BJ (cell line): ENCODE measurements at regions not wholly inside any gene's neighbourhood (a gene's known extent, or its start where the extent isn't known, plus 50 kb on each side); places are given as distances from the start of the nearest gene placed in this dataset.

Experiments used
- CTCF ChIA-PET: fragments of 350-600 bp; formaldehyde crosslinking; extraction: SDS; loops from one replicate; lab custom pipeline; 2021; ENCODE audit warnings: antibody characterized with exemption, inconsistent platforms; lab: Yijun Ruan, JAX
- POLR2A ChIA-PET: fragments of 300-600 bp; sonication (Branson Sonifier 250); formaldehyde crosslinking; extraction: SDS; loops from one replicate; lab custom pipeline; 2021; ENCODE audit warnings: antibody characterized with exemption; lab: Charles Lee
- DNase-seq: peaks from one replicate; pipeline ENCODE4 v3.0.0-alpha.2; 2011; ENCODE audit warnings: low read depth
- H3K27me3 ChIP-seq: 2 replicates; pipeline ENCODE4 v1.6.0; 2011; ENCODE audit warnings: low read length; ENCODE audit not compliant: control insufficient read depth, insufficient read depth
- H3K36me3 ChIP-seq: 2 replicates; pipeline ENCODE4 v1.5.1; 2011; ENCODE audit warnings: low read length; ENCODE audit not compliant: control insufficient read depth, insufficient read depth
- H3K4me3 ChIP-seq: 2 replicates; pipeline ENCODE4 v1.5.1; 2011; ENCODE audit warnings: low read depth, mild to moderate bottlenecking, control low read depth, low read length
- CTCF ChIP-seq: IDR thresholded peaks from 2 replicates; pipeline ENCODE4 v1.5.1; 2011; ENCODE audit warnings: low read depth, mild to moderate bottlenecking, control low read depth, inconsistent platforms, low read length, moderate library complexity; ENCODE audit not compliant: insufficient read depth

GRCh38 chr16:64499211-64499610, 622.7 kb downstream of the CDH11 start:
- H3K4me3 ChIP-seq: no peak overlapping the region
- CTCF ChIA-PET: interaction anchor here (0.7 kb wide), 1 partner anchor 45 kb away, joined by 3 read pairs; no protein-coding TSS in a partner anchor
- no peaks in the 10 kb centered on the region for H3K27me3 ChIP-seq
- no peaks in the 10 kb centered on the region for H3K36me3 ChIP-seq
- no peak for TF ChIP-seq CTCF
- POLR2A ChIA-PET: no interaction called here
- DNase-seq: no peak

DNA sequence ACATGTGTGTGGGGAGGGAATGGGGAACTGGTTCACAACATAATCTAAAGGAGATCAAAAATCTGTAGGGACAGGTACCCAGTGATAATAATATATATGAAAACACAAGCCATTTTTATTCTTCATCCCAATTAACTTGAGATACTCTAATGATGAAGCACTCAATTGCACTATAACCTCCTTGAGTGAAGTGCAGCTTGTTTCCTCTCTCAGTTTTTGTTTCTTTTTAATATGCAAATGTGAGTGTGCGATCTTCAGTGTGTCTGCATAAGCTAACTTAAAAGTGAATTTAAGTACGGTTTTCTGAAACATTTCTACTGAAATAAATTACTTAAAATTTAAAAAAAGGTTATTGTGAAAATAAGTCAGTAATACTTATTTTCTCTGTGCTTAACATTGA, 623.5 kb downstream of the CDH11 start:
- no peak for TF ChIP-seq CTCF
- Histone ChIP-seq H3K4me3 (no peak overlapping the region), H3K27me3 (no peaks in the 10 kb centered on the region), H3K36me3 (no peaks in the 10 kb centered on the region)
- no peak for DNase-seq
- POLR2A ChIA-PET: no interaction called here
- CTCF ChIA-PET: interaction anchor here (0.7 kb wide), 2 partner anchors 46 to 615 kb away, joined by 3 read pairs; no protein-coding TSS in a partner anchor

- CTCF ChIA-PET: no interaction called here
- TF ChIP-seq CTCF: no peak
- DNase-seq: no peak
- POLR2A ChIA-PET: no interaction called here
- Histone ChIP-seq H3K4me3 (no peak overlapping the region), H3K27me3 (no peaks in the 10 kb centered on the region), H3K36me3 (no peaks in the 10 kb centered on the region)
These were observed 628.2 kb downstream of the CDH11 start for GRCh38 chr16:64493709-64494108.

- H3K4me3 ChIP-seq: no peak overlapping the region
- ChIA-PET CTCF (no interaction called here), POLR2A (no interaction called here)
- TF ChIP-seq CTCF: no peak
- H3K36me3 ChIP-seq: no peaks in the 10 kb centered on the region
- no peak for DNase-seq
- no peaks in the 10 kb centered on the region for H3K27me3 ChIP-seq
These were observed 632.4 kb downstream of the CDH11 start for GRCh38 chr16:64489449-64489848.

GRCh38 chr16:64486561-64486960, 635.3 kb downstream of the CDH11 start:
- ChIA-PET CTCF (no interaction called here), POLR2A (no interaction called here)
- Histone ChIP-seq H3K4me3 (no peak overlapping the region), H3K27me3 (no peaks in the 10 kb centered on the region), H3K36me3 (no peaks in the 10 kb centered on the region)
- no peak for DNase-seq
- TF ChIP-seq CTCF: no peak
